Lower leg skin (tissue), 4 donors: ENCODE measurements at regions not wholly inside any gene's neighbourhood (a gene's known extent, or its start where the extent isn't known, plus 50 kb on each side); places are given as distances from the start of the nearest gene placed in this dataset.

ENCODE experiments used
- DNase-seq, 2 donors: peaks; one replicate each; pipeline ENCODE4 v3.0.0-alpha.2; 2019; ENCODE audit warnings: low spot score in 2 of 2
- H3K4me3 ChIP-seq: fragments of 200-600 bp; sonication (generic); 2 replicates; pipeline ENCODE4 v1.5.1; 2017; ENCODE audit warnings: mild to moderate bottlenecking, low read depth; ENCODE audit not compliant: poor library complexity, severe bottlenecking
- CTCF ChIP-seq, 3 donors: fragments of 450-650 bp; IDR thresholded peaks; one replicate each; pipeline ENCODE4 v1.5.1; 2016; ENCODE audit warnings: antibody characterized with exemption in 3 of 3, mild to moderate bottlenecking in 3 of 3, moderate library complexity in 2 of 3
- POLR2A ChIP-seq, 2 donors: fragments of 450-650 bp; IDR thresholded peaks; one replicate each; pipeline ENCODE4 v1.6.1; 2016 to 2017; ENCODE audit warnings: antibody characterized with exemption in 2 of 2, mild to moderate bottlenecking in 1 of 2, moderate library complexity in 1 of 2
- WGBS, 2 donors: methylation state at CpG; one replicate each; pipeline ENCODE4 v1.1.5; 2018; 5-methylcytosine and 5-hydroxymethylcytosine counted together
- intact Hi-C: fragments of 100-400 bp; cut with DNase I; formaldehyde crosslinking; loops from one replicate; pipeline ENCODE4 v1.15.0; 2023; ENCODE audit warnings: low total_unique reads

GRCh38 chr2:36214691-36215090 lies 140.9 kb upstream of the CRIM1 start:
- no peak for TF ChIP-seq CTCF (IDR thresholded peaks at IDR 0.05)
- intact Hi-C loops, result no loop called here
- 43 to 48% methylated on average over 2 of the region's 2 CpGs for WGBS, 2 donors
- H3K4me3 ChIP-seq, result no peak overlapping the region
- no peak for DNase-seq

- TF ChIP-seq POLR2A (IDR thresholded peaks at IDR 0.05), result no peak
- no peak overlapping the region for H3K4me3 ChIP-seq
- intact Hi-C loops, result no loop called here
- DNase-seq, result no peak
- 82 to 85% methylated on average over 5 of the region's 5 CpGs for WGBS, 2 donors
These were observed 152.2 kb upstream of the CRIM1 start for GRCh38 chr2:36203366-36203765.

GRCh38 chr2:36197181-36197971 lies 158.2 kb upstream of the CRIM1 start:
- no peak overlapping the region for H3K4me3 ChIP-seq
- no peak for TF ChIP-seq POLR2A (IDR thresholded peaks at IDR 0.05)
- no peak for TF ChIP-seq CTCF (IDR thresholded peaks at IDR 0.05)
- 84 to 87% methylated on average over 5 of the region's 5 CpGs for WGBS, 2 donors
- no peak for DNase-seq
- intact Hi-C loops, result no loop called here

- DNase-seq, result no peak
- H3K4me3 ChIP-seq, result no peak overlapping the region
- no peak for TF ChIP-seq POLR2A (IDR thresholded peaks at IDR 0.05)
- TF ChIP-seq CTCF (IDR thresholded peaks at IDR 0.05), result no peak
- intact Hi-C loops, result no loop called here
These were observed 161.9 kb upstream of the CRIM1 start for GRCh38 chr2:36193680-36194079.

- no peak overlapping the region for H3K4me3 ChIP-seq
- no peak for DNase-seq
- 6 to 21% methylated on average over 1 of the region's 1 CpG for WGBS, 2 donors
- intact Hi-C loops, result no loop called here
- TF ChIP-seq POLR2A (IDR thresholded peaks at IDR 0.05), result no peak
- no peak for TF ChIP-seq CTCF (IDR thresholded peaks at IDR 0.05)
These were observed 162.6 kb upstream of the CRIM1 start for GRCh38 chr2:36192983-36193382.

GRCh38 chr2:36190097-36190496 lies 165.5 kb upstream of the CRIM1 start:
- intact Hi-C loops, result no loop called here
- DNase-seq, result no peak
- no peak for TF ChIP-seq POLR2A (IDR thresholded peaks at IDR 0.05)
- TF ChIP-seq CTCF (IDR thresholded peaks at IDR 0.05), result no peak
- no peak overlapping the region for H3K4me3 ChIP-seq
- WGBS, 2 donors, result 78 to 86% methylated on average over 1 of the region's 1 CpG
